ENCODE measurements at regions not wholly inside any gene's neighbourhood (a gene's known extent, or its start where the extent isn't known, plus 50 kb on each side); places are given as distances from the start of the nearest gene placed in this dataset.
"Not testable (repeated sequence)": the region's sequence is repeated elsewhere in the genome, so short reads cannot be mapped to it uniquely, and the experiment has no call there.

DNA sequence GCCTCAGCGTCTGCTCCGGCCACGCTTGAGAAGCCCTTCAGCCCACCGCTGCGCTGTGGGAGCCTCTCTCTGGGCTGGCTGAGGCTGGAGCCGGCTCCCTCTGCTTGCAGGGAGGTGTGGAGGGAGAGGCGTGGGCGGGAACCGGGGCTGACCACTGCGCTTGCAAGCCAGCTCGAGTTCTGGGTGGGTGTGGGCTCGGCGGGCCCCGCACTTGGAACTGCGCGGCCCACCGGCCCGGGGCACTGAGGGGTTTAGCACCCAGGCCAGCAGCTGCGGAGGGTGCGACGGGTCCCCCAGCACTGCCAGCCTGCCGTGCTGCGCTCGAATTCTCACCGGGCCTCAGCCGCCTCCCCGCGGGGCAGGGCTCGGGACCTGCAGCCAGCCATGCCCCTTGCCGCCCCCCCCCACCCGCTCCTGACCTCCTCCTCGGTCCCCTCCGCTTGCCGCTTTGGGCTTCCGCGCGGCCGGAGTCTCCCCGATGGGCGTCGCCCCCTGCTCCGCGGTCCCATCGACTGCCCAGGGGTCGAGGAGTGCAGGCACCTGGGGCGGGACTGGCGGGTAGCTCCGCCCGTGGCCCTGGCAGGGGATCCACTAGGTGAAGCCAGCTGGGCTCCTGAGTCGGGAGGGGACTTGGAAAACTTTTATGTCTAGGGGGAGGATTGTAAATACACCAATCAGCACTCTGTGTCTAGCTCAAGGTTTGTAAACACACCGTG is 106.7 kb downstream of the RAP2B start:
- DNase-seq (ENCODE audit: low read depth): no peak

DNA sequence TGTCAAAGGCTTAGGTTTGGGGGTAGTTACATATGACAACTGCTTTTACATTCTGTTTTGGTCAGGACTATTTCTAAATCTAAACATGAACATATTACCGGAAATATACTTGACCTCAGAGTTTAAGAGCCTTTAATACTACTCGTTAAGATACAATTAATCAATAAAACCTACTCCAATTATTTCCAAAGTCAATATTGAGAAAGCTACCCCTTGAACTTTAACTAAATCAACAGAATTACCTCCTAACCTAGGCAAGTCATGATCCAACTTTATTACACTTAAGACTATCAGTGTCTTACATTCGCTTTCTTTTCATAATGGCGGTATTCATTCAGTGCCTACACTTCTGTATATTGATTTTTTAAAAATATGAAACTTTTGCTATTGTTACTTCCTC is 107.7 kb downstream of the RAP2B start:
- no peak for DNase-seq (ENCODE audit: low read depth)

DNA sequence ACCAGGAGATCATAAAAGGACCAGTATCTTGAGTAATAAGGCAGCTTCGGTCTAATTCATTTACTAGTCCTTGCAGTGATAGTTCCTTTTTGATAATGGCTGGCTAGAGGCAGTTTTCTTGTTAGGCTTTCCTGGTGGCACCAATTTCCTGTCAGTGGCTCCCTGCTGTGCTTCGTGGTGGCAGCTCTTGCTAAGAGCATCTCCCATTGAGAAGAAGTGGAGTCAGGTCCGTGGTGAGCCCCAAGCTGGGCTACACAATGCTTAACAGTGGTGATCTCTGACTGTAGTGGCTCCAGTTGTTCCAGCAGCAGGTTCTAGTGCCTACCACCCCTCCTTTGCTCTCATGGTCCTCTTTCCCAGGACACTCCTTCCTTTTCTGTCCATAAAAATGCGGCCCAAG is 111.2 kb downstream of the RAP2B start:
- DNase-seq (ENCODE audit: low read depth): no peak

DNA sequence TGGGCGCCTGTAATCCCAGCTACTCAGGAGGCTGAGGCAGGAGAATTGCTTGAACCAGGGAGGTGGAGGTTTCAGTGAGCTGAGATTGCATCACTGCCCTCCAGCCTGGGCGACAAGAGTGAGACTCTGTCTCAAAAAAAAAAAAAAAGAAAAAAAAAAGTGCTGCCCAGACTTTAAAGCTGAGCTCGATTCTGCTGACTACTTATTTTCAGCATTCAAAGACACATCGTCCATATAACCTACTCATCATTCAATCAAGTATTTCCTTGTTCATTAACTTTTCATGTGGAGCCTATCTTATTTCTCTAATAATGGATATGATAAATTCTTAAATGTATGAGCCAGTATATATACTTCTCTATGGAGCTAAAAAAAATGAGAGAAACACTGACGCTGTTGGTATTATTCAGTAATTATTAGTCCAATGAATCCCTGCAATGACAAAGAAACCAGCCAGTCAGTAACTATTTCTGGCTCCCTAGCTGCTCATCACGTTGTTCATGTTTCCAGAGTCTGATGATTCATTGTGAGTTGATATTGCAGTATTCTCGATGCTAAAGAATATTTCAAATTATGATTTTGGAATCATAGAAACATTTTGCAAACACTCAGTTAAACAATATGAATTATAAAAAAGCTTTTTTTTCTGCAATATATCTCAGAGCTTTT is 111.9 kb downstream of the RAP2B start:
- no peak for DNase-seq (ENCODE audit: low read depth)

DNA sequence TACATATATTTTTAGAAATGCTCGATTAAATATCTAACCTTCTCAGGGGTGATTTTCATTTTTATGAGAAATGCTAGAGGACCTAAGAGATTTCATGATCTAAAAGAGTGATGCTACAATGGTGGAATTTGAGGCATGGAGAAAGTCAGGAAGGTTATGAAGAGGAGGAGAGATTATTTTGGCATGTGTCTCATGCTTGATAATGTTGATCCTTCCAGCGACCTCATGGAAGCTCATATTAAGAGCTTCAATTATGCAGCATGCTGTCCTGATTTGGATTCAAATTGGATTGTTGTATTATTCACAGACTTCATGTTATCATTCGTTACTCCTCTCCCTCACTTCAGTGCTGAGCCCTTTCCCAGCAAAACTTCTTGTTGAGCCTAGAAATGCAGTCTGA is 112.5 kb downstream of the RAP2B start:
- DNase-seq (ENCODE audit: low read depth): no peak

DNA sequence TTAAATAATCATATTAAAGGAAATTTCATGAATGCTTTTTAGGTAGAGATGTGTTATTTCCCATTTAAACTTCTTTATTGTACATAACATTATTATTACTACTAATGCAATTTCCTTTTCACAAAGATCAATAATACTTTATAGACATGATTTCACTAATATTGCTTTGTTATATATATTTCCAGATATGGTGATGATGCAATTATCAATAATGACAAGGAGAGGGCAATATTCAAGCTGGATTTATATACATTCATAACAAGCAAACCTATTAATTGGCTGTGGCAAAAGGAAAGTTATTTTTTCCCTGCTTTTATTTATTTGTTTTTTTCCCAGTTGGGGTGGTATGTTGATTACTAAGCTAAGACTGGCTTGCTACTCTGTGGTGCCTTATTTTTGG is 113.5 kb downstream of the RAP2B start:
- DNase-seq (ENCODE audit: low read depth): no peak

DNA sequence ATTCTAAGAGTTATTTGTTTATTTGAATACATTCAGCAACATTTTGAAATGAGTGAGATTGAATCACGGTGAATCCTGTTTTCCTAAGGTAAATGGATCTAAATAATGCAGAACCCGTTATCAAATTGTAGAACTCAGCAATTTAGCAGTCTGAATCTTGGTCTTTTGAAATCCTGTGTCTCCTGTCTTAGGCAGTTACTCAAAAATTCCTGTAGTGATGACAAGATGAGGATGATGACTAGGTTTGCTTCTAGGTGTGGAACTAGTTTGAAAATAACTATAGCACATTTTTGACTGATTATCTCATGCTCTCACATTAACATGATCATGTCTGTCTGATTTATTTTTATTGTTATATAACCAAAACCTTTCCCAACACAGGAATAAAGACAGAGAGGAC is 115.0 kb downstream of the RAP2B start:
- DNase-seq (ENCODE audit: low read depth): peak; percentile 59

DNA sequence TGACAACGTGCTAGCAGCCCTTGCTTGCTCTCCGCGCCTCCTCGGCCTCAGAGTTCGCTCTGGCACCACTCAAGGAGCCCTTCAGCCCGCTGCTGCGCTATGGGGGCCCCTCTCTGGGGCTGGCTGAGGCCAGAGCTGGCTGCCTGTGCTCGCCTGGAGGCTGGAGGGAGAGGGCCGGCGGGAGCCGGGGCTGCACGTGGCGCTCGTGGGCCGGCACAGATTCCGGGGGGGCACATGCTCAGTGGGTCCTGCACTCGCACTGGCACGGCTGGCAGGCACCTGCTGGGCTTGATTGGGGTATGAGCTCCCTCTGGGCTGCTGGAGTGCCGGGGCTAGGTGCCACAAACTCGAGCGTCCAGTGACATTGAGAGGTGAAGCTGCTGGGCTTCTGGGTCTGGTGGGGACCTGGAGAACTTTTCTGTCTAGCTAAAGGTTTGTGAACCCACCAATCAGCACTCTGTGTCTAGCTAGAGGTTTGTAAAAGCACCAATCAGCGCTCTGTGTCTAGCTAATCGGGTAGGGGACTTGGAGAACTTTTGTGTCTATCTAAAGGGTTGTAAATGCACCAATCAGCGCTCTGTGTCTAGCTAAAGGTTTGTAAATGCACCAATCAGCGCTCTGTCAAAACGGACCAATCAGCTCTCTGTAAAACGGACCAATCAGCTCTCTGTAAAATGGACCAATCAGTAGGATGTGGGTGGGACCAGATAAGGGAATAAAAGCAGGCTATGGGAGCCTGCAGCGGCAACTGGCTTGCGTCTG is 119.4 kb downstream of the RAP2B start:
- not testable (repeated sequence) for DNase-seq (ENCODE audit: low read depth)

DNA sequence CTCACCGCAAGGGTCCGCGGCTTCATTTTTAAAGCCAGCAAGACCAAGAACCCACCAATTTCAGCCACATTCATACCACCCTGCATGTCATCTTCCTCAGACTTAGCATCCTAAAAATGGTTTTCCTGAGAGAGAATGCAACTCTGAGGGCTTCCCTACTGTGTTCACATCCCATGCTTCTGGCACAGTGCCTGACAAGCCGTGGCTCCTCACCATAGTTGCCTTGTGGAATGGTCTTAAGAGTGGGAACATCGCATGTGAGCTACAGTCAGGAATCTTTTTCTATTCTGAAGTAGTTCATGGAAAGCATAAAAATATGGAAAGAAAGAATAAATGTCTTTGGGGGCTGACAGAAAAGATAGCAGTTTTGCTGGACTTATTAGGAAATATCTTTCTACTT is 120.3 kb downstream of the RAP2B start:
- no peak for DNase-seq (ENCODE audit: low read depth)

DNA sequence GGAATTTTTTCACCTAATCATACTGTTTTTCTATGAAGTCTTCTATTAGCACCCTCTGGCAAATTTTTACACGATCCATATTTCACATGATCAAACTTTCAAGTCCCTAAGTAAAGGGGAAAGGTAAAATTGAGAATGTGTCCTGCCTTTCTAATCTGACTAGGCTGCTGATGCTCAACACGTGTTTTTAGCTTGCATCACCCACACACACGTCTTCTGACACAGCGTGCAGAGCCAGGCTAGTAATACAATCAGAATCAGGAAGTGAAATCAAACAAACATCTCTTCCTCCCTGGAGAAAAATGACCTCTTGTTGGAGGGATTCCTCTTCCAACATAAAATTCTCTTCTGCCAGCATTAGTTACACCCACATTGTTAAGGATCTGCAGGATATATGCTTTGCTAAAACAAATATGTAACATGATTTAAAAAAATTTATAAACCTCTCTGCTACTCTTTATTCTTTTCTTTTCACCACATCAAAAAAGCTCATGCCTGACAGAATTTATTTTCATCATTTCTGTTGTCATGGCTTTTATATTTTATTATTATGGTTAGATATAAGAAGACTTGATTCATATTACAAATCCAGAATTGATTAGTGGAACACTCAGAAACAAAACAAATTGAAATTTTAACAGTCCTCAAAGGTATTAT is 122.4 kb downstream of the RAP2B start:
- DNase-seq (ENCODE audit: low read depth): peak; percentile 72

DNA sequence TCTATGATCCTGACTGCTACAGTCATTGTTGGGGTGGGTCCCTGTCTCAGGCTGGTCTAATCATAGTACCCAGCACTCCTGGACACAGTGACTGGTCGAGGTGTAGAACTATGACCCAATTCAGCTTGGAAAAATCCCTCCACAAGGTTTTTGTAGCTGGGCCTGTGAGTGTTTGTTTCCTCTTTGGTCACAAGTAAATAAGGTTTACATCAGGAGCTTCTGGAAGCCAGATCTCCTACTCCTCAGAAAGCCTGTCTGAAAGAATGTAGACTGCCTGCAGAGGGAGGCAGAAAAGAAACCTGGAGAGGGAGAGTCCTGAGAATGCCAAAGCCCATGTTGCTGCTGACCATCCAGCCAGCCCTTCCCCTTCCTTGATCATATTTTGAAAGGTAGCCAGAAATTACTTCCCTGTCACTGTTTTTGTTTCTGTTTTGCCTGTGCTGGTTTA is 123.2 kb downstream of the RAP2B start:
- DNase-seq (ENCODE audit: low read depth): peak; percentile 32

DNA sequence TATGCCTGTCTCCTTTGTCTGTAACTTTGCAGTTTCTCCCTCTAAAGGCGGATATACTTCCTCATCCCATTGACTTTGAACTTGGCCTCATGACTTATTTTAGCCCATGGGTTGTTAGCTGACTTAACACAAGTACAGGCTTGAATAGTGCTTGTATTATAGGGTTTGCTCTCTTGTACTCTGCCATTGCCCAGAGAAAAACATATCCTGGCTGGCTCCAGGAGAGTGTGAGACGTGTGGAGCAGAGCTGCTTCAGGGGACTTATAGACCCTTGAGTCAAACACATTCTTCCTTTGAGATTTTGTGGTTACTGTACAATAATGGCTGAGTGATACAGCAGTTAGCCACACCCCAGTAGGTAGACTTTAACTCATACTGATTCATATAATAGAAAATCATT is 124.0 kb downstream of the RAP2B start:
- DNase-seq (ENCODE audit: low read depth): peak; percentile 40

DNA sequence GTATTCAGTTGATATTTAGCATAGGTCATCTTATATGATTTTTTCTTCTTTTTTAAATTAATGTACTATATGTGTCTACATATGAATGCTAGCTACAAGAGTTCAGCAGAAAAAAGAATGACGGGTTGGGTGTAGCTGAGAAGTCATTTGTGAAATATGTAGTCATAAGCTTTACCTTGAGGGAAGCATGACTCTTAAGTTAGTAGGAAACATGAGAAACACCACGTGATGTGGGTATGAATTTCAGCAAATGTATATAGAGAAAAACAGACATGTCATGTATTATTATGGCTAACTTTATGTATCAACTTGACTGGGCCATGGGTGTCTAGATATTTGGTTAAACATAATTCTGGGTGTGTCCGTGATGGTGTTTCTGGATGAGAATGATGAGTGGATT is 125.0 kb downstream of the RAP2B start:
- DNase-seq (ENCODE audit: low read depth): no peak

DNA sequence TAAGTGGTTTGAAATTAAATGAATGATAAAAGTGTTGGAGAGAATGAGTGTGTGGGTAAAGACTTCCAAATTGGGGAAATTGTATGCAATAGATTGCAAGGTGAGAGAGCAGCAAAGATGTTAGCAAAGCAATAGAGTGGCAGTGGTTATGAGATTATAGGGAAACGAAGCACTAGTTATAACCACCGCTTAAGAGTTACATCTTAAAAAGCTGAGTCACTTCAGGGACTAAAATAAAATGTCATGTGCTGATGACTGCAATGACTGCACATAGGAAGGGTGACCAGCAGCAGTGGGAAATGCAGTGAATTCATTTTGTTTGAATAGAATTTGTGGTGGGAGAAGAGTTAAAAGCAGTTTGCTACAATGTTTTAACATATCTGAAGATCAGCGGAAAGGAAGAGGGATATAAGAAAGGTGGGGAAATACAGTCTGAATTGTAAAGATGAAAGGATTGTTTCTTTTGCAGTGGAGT is 127.3 kb downstream of the RAP2B start:
- peak; percentile 66 for DNase-seq (ENCODE audit: low read depth)

DNA sequence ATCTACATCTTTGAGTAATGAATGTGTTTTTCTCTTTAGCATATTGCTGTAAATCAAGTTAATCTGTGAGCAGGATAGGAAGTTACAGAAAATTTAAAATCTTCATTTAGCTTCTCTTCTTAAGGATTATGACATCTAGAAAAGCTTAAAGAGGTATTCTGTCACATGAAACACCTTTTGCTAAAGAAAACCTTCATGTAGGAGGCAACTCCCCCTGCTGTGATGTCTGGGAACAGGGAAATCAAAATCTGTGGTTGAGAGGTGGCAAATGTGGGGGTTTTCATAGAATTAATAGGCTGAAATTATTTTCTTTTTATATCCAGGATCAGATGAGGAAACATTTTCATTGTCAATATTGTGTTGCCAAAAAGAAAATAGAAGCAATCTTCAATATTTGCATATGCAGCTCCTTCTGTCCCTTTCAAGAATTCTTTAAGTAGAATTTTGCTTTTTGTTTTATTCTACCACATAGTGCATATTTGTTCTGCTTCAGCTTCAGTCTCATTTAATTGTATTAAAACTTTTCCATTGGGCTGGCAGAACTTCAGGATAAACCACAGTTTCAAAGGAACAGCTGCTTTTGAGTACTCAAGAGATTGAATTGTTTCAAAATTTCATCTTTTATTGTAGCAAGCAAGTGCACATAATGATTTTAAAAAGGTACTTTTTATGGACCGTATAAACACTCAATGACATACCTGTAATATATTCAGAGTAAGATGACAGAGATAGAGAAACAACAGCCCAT is 128.4 kb downstream of the RAP2B start:
- DNase-seq (ENCODE audit: low read depth): no peak

DNA sequence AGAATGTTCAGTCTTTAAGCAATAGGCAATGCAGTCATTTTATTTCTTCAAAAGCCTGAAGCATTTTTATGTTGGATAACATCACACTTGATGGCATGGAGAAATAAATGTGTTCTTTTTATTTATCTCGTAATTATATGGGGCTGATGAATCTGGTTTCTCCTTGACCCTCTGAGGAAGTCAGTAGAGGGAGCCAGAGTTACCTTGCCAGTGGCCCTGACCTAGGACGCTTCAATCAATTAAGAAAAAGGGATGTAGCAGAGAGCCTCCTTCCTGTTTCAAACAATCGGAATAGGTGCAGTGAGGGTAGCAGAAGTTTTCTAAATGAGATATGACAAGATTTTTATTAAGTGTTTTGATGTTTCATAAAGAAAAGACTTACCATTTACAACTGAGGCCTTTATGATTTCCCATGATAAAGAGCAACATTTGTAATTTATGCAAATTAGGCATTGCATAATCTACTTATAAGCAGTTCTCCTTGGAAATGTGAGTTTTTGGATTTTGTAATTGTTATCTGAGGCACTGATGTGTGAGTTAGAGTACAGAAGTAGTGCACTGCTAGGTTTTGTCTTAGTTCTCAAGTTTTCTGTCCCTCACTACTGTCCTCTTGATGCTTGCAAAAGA is 129.1 kb downstream of the RAP2B start:
- DNase-seq (ENCODE audit: low read depth): no peak

DNA sequence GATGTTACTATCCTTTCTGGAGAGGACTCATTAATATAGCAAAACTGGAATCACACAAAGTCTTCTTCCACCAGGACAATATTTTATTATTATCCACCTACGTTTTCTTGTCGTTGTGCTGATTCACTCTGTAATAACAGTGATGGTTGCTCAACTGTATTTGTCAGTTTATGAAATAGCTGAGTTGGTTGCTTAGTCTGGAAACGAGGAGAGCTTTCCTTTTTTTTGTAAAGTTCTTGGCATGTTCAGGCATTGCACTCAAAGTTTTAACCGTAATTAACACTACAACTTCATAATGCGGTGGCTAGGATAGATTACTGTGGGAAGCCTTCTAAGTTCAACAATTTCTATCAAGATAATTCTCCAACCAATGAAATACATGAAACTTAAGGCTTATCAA is 131.2 kb downstream of the RAP2B start:
- no peak for DNase-seq (ENCODE audit: low read depth)

DNA sequence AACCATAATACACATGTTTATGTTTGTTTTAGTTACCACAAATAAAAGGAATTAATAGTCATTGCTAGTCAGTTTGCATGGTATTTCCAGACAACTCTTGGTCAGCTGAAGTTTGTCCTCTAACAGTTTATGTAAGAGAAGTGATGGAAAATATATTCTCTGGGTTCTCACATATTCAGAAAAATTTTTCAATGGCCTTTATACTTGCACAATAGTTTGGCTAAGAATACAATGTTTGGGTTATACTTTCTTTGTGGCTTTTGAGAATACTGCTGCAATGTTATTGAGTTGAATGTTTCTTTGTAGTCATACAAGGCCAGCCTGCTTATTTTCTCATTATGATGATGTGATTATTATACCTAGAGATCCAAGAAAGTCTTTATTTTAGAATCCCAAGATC is 133.9 kb downstream of the RAP2B start:
- DNase-seq (ENCODE audit: low read depth): no peak

DNA sequence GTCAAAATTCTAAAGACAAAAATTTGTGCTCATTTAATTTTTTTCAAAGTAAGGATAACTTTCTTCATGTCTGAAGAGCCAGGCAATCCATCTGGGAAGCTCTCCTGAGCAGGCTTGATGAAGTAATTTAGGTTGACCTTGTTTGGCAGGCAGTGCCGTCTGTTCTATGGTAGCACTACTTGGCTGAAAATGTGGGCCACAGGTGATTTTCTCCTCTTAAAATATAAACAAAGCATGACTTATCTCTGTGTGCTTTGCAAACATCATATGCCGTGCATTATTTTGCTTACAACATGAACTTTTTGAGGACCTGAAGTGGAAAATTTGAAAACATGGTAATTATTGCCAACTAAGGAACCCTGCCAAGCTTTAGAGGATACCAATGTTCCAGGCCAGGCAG is 143.2 kb downstream of the RAP2B start:
- DNase-seq (ENCODE audit: low read depth): no peak

DNA sequence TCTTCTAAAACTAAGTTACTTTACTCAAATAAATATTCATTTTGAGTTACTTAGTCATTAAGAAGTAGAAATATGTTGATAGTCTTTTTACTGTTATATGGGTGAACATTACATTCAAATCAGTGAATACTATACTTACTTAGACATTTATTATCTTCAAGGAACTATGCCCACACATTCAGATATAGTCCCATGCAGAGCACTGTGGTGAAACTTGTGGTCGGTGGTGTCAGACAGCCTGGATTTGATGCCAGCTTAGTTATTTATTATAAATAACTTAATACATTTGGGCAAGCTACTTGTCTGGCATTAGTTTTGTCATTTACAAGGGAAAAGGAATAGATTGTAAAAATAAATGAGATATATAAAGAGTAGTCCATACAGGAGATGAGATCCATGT is 149.5 kb downstream of the RAP2B start:
- DNase-seq (ENCODE audit: low read depth): no peak

Data from HT1080 (cell line).